NCI-H146 treated with DMSO at 0.1 percent for 48 hours (cell line): ENCODE measurements at regions not wholly inside any gene's neighbourhood (a gene's known extent, or its start where the extent isn't known, plus 50 kb on each side); places are given as distances from the start of the nearest gene placed in this dataset.

Experiments
- DNase-seq: peaks from one replicate; lab custom pipeline; 2025; ENCODE audit not compliant: unreplicated experiment; lab: John Stamatoyannopoulos, UW

GRCh38 chr7:21357151-21358097 is 70.5 kb upstream of the SP4 start:
- no peak for DNase-seq

GRCh38 chr7:21358648-21359047 is 69.2 kb upstream of the SP4 start:
- DNase-seq, result no peak

- no peak for DNase-seq
These were observed 68.7 kb upstream of the SP4 start for GRCh38 chr7:21359163-21359562.

GRCh38 chr7:21361413-21362125 is 66.3 kb upstream of the SP4 start:
- DNase-seq, result no peak

- DNase-seq, result no peak
These were observed 63.0 kb upstream of the SP4 start for GRCh38 chr7:21364801-21365271.

GRCh38 chr7:21365866-21366624 is 61.8 kb upstream of the SP4 start:
- DNase-seq, result peak; percentile 98

GRCh38 chr7:21367081-21367480 is 60.8 kb upstream of the SP4 start:
- DNase-seq, result peak; percentile 60

GRCh38 chr7:21367537-21367936 is 60.3 kb upstream of the SP4 start:
- no peak for DNase-seq

GRCh38 chr7:21368317-21368716 is 59.6 kb upstream of the SP4 start:
- DNase-seq, result no peak

- no peak for DNase-seq
These were observed 57.5 kb upstream of the SP4 start for GRCh38 chr7:21370283-21370982.

- no peak for DNase-seq
These were observed 56.5 kb upstream of the SP4 start for GRCh38 chr7:21371360-21371759.

- DNase-seq, result no peak
These were observed 54.9 kb upstream of the SP4 start for GRCh38 chr7:21373031-21373430.

GRCh38 chr7:21374134-21374533 is 53.7 kb upstream of the SP4 start:
- no peak for DNase-seq

- DNase-seq, result no peak
These were observed 50.3 kb upstream of the SP4 start for GRCh38 chr7:21377545-21377944.
